Inflammatory macrophage treated with lipopolysaccharide for 1 hour (primary cell): ENCODE measurements at regions not wholly inside any gene's neighbourhood (a gene's known extent, or its start where the extent isn't known, plus 50 kb on each side); places are given as distances from the start of the nearest gene placed in this dataset.

Source experiments
- DNase-seq, 2 donors: peaks; one replicate each; pipeline ENCODE4 v3.0.0-alpha.2; 2020 to 2022

- no peak for DNase-seq
Measured at GRCh38 chr12:113651662-113652061, 180.0 kb upstream of the LHX5 start.

GRCh38 chr12:113650476-113650875 is 178.8 kb upstream of the LHX5 start:
- DNase-seq = no peak

- DNase-seq = no peak
Measured at GRCh38 chr12:113649256-113649830, 177.7 kb upstream of the LHX5 start.

GRCh38 chr12:113647048-113647447 is 175.4 kb upstream of the LHX5 start:
- DNase-seq = no peak

GRCh38 chr12:113645603-113646002 is 173.9 kb upstream of the LHX5 start:
- DNase-seq = no peak

GRCh38 chr12:113645183-113645582 is 173.5 kb upstream of the LHX5 start:
- DNase-seq = no peak

- no peak for DNase-seq
Measured at GRCh38 chr12:113643177-113643974, 171.7 kb upstream of the LHX5 start.

GRCh38 chr12:113642672-113643071 is 171.0 kb upstream of the LHX5 start:
- no peak for DNase-seq

- DNase-seq = no peak
Measured at GRCh38 chr12:113642216-113642615, 170.5 kb upstream of the LHX5 start.

- no peak for DNase-seq
Measured at GRCh38 chr12:113641426-113642030, 169.9 kb upstream of the LHX5 start.

GRCh38 chr12:113640837-113641236 is 169.2 kb upstream of the LHX5 start:
- no peak for DNase-seq

- DNase-seq = no peak
Measured at GRCh38 chr12:113639474-113639873, 167.8 kb upstream of the LHX5 start.

- DNase-seq = no peak
Measured at GRCh38 chr12:113638460-113638775, 166.7 kb upstream of the LHX5 start.

GRCh38 chr12:113634982-113635381 is 163.3 kb upstream of the LHX5 start:
- no peak for DNase-seq

GRCh38 chr12:113634474-113634873 is 162.8 kb upstream of the LHX5 start:
- no peak for DNase-seq

- DNase-seq = no peak
Measured at GRCh38 chr12:113633678-113634332, 162.1 kb upstream of the LHX5 start.

GRCh38 chr12:113630625-113631024 is 159.0 kb upstream of the LHX5 start:
- no peak for DNase-seq

GRCh38 chr12:113625499-113625898 is 153.8 kb upstream of the LHX5 start:
- DNase-seq = no peak

- DNase-seq = no peak
Measured at GRCh38 chr12:113622410-113622809, 150.7 kb upstream of the LHX5 start.

- no peak for DNase-seq
Measured at GRCh38 chr12:113620437-113620976, 148.8 kb upstream of the LHX5 start.

- DNase-seq = no peak
Measured at GRCh38 chr12:113619202-113619601, 147.5 kb upstream of the LHX5 start.

GRCh38 chr12:113613414-113613813 is 141.7 kb upstream of the LHX5 start:
- no peak for DNase-seq

GRCh38 chr12:113612793-113613192 is 141.1 kb upstream of the LHX5 start:
- no peak for DNase-seq
